ENCODE measurements at regions not wholly inside any gene's neighbourhood (a gene's known extent, or its start where the extent isn't known, plus 50 kb on each side); places are given as distances from the start of the nearest gene placed in this dataset.

GRCh38 chr15:70418943-70419342, 321.2 kb upstream of the TLE3 start:
- TF ChIP-seq ZBTB7A (IDR thresholded peaks at IDR 0.05; ENCODE audit: low read depth) (no peak), TCF12 (IDR thresholded peaks at IDR 0.05; ENCODE audit: low read depth) (no peak), RAD21 (IDR thresholded peaks at IDR 0.05; ENCODE audit: low read depth) (no peak), EP300 (IDR thresholded peaks at IDR 0.05; ENCODE audit: borderline replicate concordance) (no peak), TAF1 (IDR thresholded peaks at IDR 0.05; ENCODE audit: low read depth) (no peak), TEAD4 (IDR thresholded peaks at IDR 0.05) (no peak), EGR1 (IDR thresholded peaks at IDR 0.05) (no peak), CEBPB (IDR thresholded peaks at IDR 0.05) (no peak), USF1 (IDR thresholded peaks at IDR 0.05) (no peak), NFIC (IDR thresholded peaks at IDR 0.05) (no peak)

- TF ChIP-seq TCF12 (IDR thresholded peaks at IDR 0.05; ENCODE audit: low read depth) (no peak), MAX (IDR thresholded peaks at IDR 0.05) (no peak), FOXM1 (IDR thresholded peaks at IDR 0.05; ENCODE audit: borderline replicate concordance, low read depth) (no peak), YY1 (IDR thresholded peaks at IDR 0.05; ENCODE audit: low read depth) (no peak), CREB1 (IDR thresholded peaks at IDR 0.05; ENCODE audit: low read depth) (no peak), EGR1 (IDR thresholded peaks at IDR 0.05) (no peak), CEBPB (IDR thresholded peaks at IDR 0.05) (no peak), NFIC (IDR thresholded peaks at IDR 0.05) (no peak), TEAD4 (IDR thresholded peaks at IDR 0.05) (no peak), RAD21 (IDR thresholded peaks at IDR 0.05; ENCODE audit: low read depth) (no peak), REST (IDR thresholded peaks at IDR 0.05; ENCODE audit: low read depth) (no peak), ZBTB7A (IDR thresholded peaks at IDR 0.05; ENCODE audit: low read depth) (no peak), EP300 (IDR thresholded peaks at IDR 0.05; ENCODE audit: borderline replicate concordance) (no peak), TAF1 (IDR thresholded peaks at IDR 0.05; ENCODE audit: low read depth) (no peak), USF1 (IDR thresholded peaks at IDR 0.05) (no peak)
Measured at GRCh38 chr15:70417535-70417934, 319.8 kb upstream of the TLE3 start.

GRCh38 chr15:70416829-70417228, 319.1 kb upstream of the TLE3 start:
- TF ChIP-seq ZBTB7A (IDR thresholded peaks at IDR 0.05; ENCODE audit: low read depth) (no peak), NFIC (IDR thresholded peaks at IDR 0.05) (no peak), EP300 (IDR thresholded peaks at IDR 0.05; ENCODE audit: borderline replicate concordance) (no peak), REST (IDR thresholded peaks at IDR 0.05; ENCODE audit: low read depth) (no peak), RAD21 (IDR thresholded peaks at IDR 0.05; ENCODE audit: low read depth) (no peak), EGR1 (IDR thresholded peaks at IDR 0.05) (no peak), CREB1 (IDR thresholded peaks at IDR 0.05; ENCODE audit: low read depth) (no peak), YY1 (IDR thresholded peaks at IDR 0.05; ENCODE audit: low read depth) (no peak), TEAD4 (IDR thresholded peaks at IDR 0.05) (no peak), FOXM1 (IDR thresholded peaks at IDR 0.05; ENCODE audit: borderline replicate concordance, low read depth) (no peak), TAF1 (IDR thresholded peaks at IDR 0.05; ENCODE audit: low read depth) (no peak), TCF12 (IDR thresholded peaks at IDR 0.05; ENCODE audit: low read depth) (no peak), MAX (IDR thresholded peaks at IDR 0.05) (no peak), CEBPB (IDR thresholded peaks at IDR 0.05) (no peak)

GRCh38 chr15:70415398-70415797, 317.7 kb upstream of the TLE3 start:
- TF ChIP-seq USF1 (IDR thresholded peaks at IDR 0.05) (no peak), CREB1 (IDR thresholded peaks at IDR 0.05; ENCODE audit: low read depth) (no peak), TAF1 (IDR thresholded peaks at IDR 0.05; ENCODE audit: low read depth) (no peak), CEBPB (IDR thresholded peaks at IDR 0.05) (no peak), TCF12 (IDR thresholded peaks at IDR 0.05; ENCODE audit: low read depth) (no peak), EGR1 (IDR thresholded peaks at IDR 0.05) (peak; percentile 58; the same call in 1 of the 2 replicates), FOXM1 (IDR thresholded peaks at IDR 0.05; ENCODE audit: borderline replicate concordance, low read depth) (no peak), MAX (IDR thresholded peaks at IDR 0.05) (no peak), NFIC (IDR thresholded peaks at IDR 0.05) (no peak), EP300 (IDR thresholded peaks at IDR 0.05; ENCODE audit: borderline replicate concordance) (no peak), REST (IDR thresholded peaks at IDR 0.05; ENCODE audit: low read depth) (no peak), RAD21 (IDR thresholded peaks at IDR 0.05; ENCODE audit: low read depth) (no peak), TEAD4 (IDR thresholded peaks at IDR 0.05) (no peak), YY1 (IDR thresholded peaks at IDR 0.05; ENCODE audit: low read depth) (no peak), ZBTB7A (IDR thresholded peaks at IDR 0.05; ENCODE audit: low read depth) (0 out of 2 replicates have a peak, but pooled peaks have one; percentile 26)

Measured in Ishikawa (cell line).